ENCODE measurements at regions not wholly inside any gene's neighbourhood (a gene's known extent, or its start where the extent isn't known, plus 50 kb on each side); places are given as distances from the start of the nearest gene placed in this dataset.

- intact Hi-C loops (cut with DNase I; ENCODE audit: low total_unique reads) = no loop called here
Measured at GRCh38 chr3:115520651-115521245, 102.6 kb upstream of the GAP43 start.

DNA sequence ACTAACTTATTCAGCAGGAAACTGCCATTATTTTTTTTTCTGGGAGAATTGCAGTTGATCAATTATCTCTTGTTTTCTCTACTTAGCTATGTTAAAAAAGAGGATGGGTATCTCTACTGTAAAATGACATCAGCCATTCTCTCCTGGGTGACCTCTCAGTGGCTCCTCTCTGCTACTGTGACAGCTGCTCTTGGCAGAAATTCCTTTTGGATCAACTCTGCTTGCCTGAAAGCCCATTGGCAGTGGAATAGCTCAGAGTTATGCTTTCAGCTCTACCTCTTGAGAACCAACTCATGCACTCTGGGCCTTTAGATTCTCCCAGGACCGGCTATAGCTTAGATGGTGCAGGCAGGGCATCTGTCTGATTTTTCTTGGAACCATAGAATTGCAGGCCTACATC is 99.9 kb upstream of the GAP43 start:
- H3K4me3 ChIP-seq = no peak overlapping the region
- TF ChIP-seq, protein P1, sequence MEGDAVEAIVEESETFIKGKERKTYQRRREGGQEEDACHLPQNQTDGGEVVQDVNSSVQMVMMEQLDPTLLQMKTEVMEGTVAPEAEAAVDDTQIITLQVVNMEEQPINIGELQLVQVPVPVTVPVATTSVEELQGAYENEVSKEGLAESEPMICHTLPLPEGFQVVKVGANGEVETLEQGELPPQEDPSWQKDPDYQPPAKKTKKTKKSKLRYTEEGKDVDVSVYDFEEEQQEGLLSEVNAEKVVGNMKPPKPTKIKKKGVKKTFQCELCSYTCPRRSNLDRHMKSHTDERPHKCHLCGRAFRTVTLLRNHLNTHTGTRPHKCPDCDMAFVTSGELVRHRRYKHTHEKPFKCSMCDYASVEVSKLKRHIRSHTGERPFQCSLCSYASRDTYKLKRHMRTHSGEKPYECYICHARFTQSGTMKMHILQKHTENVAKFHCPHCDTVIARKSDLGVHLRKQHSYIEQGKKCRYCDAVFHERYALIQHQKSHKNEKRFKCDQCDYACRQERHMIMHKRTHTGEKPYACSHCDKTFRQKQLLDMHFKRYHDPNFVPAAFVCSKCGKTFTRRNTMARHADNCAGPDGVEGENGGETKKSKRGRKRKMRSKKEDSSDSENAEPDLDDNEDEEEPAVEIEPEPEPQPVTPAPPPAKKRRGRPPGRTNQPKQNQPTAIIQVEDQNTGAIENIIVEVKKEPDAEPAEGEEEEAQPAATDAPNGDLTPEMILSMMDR (IDR thresholded peaks at IDR 0.05) = no peak
- TF ChIP-seq POLR2AphosphoS5 (IDR thresholded peaks at IDR 0.05) = no peak
- no peak for TF ChIP-seq EP300 (IDR thresholded peaks at IDR 0.05; ENCODE audit: low read depth)
- TF ChIP-seq POLR2A (IDR thresholded peaks at IDR 0.05) = no peak
- H3K9me3 ChIP-seq = no peaks in the 10 kb centered on the region
- no peaks in the 10 kb centered on the region for H3K36me3 ChIP-seq
- no peaks in the 10 kb centered on the region for H3K4me1 ChIP-seq
- intact Hi-C loops (cut with DNase I; ENCODE audit: low total_unique reads) = no loop called here
- DNase-seq = no peak
- in situ Hi-C loops (cut with MboI; ENCODE audit: low pct_ligation_motif_present in 1 of 4, low pct_unique_long_range_greater_than_20kb in 1 of 4, low sequenced_read_pairs in 3 of 4) = no loop called here
- no peak overlapping the region for H3K27ac ChIP-seq
- WGBS, 2 donors (ENCODE audit: low coverage in 1 of 2) = 92% methylated on average over 1 of the region's 1 CpG; no CpG with 5 or more reads in 1 of the 2 donors
- no peaks in the 10 kb centered on the region for H3K27me3 ChIP-seq

More at GRCh38 chr3:115520651-115521245, 102.6 kb upstream of the GAP43 start:
- DNase-seq = no peak
- H3K27ac ChIP-seq = no peak overlapping the region
- no peaks in the 10 kb centered on the region for H3K9me3 ChIP-seq
- TF ChIP-seq, protein P1 (IDR thresholded peaks at IDR 0.05) = no peak
- TF ChIP-seq POLR2A (IDR thresholded peaks at IDR 0.05) = no peak
- no peak for TF ChIP-seq POLR2AphosphoS5 (IDR thresholded peaks at IDR 0.05)
- no peak for TF ChIP-seq EP300 (IDR thresholded peaks at IDR 0.05; ENCODE audit: low read depth)
- H3K36me3 ChIP-seq = no peaks in the 10 kb centered on the region
- in situ Hi-C loops (cut with MboI; ENCODE audit: low pct_ligation_motif_present in 1 of 4, low pct_unique_long_range_greater_than_20kb in 1 of 4, low sequenced_read_pairs in 3 of 4) = no loop called here
- no peaks in the 10 kb centered on the region for H3K4me1 ChIP-seq
- H3K4me3 ChIP-seq = no peak overlapping the region
- no peaks in the 10 kb centered on the region for H3K27me3 ChIP-seq

DNA sequence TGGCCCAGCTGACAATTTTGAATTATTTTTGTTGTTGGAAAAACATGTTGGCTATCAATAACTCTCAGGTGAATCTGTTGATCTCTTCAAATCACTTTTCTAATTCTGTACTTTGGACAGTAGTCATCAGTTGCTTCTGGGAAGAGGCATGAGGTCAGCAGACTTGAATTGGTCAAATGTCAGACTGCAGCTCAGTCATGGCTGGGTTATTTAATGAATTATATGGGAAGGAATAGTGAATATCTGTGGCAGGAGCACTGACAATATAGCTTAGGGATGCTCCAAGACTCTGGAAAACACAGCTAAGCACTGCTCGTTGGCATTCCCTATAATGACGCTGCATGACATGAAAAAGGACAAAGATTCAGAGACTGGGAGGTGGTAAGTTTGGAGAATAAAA is 98.8 kb upstream of the GAP43 start:
- intact Hi-C loops (cut with DNase I; ENCODE audit: low total_unique reads) (no loop called here), in situ Hi-C loops (cut with MboI; ENCODE audit: low pct_ligation_motif_present in 1 of 4, low pct_unique_long_range_greater_than_20kb in 1 of 4, low sequenced_read_pairs in 3 of 4) (no loop called here)
- H3K27me3 ChIP-seq = no peaks in the 10 kb centered on the region
- WGBS, 2 donors (ENCODE audit: low coverage in 1 of 2) = 76% methylated on average over 2 of the region's 2 CpGs; no CpG with 5 or more reads in 1 of the 2 donors
- H3K36me3 ChIP-seq = no peaks in the 10 kb centered on the region
- DNase-seq = no peak
- no peak overlapping the region for H3K4me3 ChIP-seq
- H3K27ac ChIP-seq = no peak overlapping the region
- no peaks in the 10 kb centered on the region for H3K4me1 ChIP-seq
- no peaks in the 10 kb centered on the region for H3K9me3 ChIP-seq
- TF ChIP-seq POLR2A (IDR thresholded peaks at IDR 0.05) (no peak), POLR2AphosphoS5 (IDR thresholded peaks at IDR 0.05) (no peak), EP300 (IDR thresholded peaks at IDR 0.05; ENCODE audit: low read depth) (no peak)
- TF ChIP-seq, protein P1 (IDR thresholded peaks at IDR 0.05) = no peak

GRCh38 chr3:115525731-115526130 is 97.6 kb upstream of the GAP43 start:
- Histone ChIP-seq H3K4me1 (no peaks in the 10 kb centered on the region), H3K9me3 (no peaks in the 10 kb centered on the region), H3K27me3 (no peaks in the 10 kb centered on the region), H3K4me3 (no peak overlapping the region), H3K36me3 (no peaks in the 10 kb centered on the region), H3K27ac (no peak overlapping the region)
- no peak for DNase-seq
- WGBS, 2 donors (ENCODE audit: low coverage in 1 of 2) = 61% methylated on average over 1 of the region's 1 CpG; no CpG with 5 or more reads in 1 of the 2 donors
- TF ChIP-seq POLR2AphosphoS5 (IDR thresholded peaks at IDR 0.05) = no peak
- TF ChIP-seq, protein P1 (IDR thresholded peaks at IDR 0.05) = no peak
- intact Hi-C loops (cut with DNase I; ENCODE audit: low total_unique reads) (no loop called here), in situ Hi-C loops (cut with MboI; ENCODE audit: low pct_ligation_motif_present in 1 of 4, low pct_unique_long_range_greater_than_20kb in 1 of 4, low sequenced_read_pairs in 3 of 4) (no loop called here)
